ENCODE measurements at regions not wholly inside any gene's neighbourhood (a gene's known extent, or its start where the extent isn't known, plus 50 kb on each side); places are given as distances from the start of the nearest gene placed in this dataset.

- no peaks in the 10 kb centered on the region for H3K4me1 ChIP-seq (ENCODE audit: insufficient read depth, low read length)
- no peak overlapping the region for H3K4me3 ChIP-seq (ENCODE audit: low read length)
- H3K36me3 ChIP-seq (ENCODE audit: insufficient read depth, low read depth, low read length): no peaks in the 10 kb centered on the region
- no peaks in the 10 kb centered on the region; the same call in 1 of the 2 replicates for H3K27me3 ChIP-seq (ENCODE audit: insufficient read depth, low read length)
- H3K9ac ChIP-seq (ENCODE audit: low read depth, low read length): no peak overlapping the region
- H3K27ac ChIP-seq (ENCODE audit: low read length): no peak overlapping the region
- H3K9me3 ChIP-seq (ENCODE audit: insufficient read depth, low read depth, low read length): no peaks in the 10 kb centered on the region
Observed at GRCh38 chr1:37085393-37085792, 51.1 kb upstream of the GRIK3 start.

- Histone ChIP-seq H3K9ac (ENCODE audit: low read depth, low read length) (no peak overlapping the region), H3K4me3 (ENCODE audit: low read length) (no peak overlapping the region), H3K36me3 (ENCODE audit: insufficient read depth, low read depth, low read length) (no peaks in the 10 kb centered on the region), H3K27me3 (ENCODE audit: insufficient read depth, low read length) (no peaks in the 10 kb centered on the region; the same call in 1 of the 2 replicates), H3K9me3 (ENCODE audit: insufficient read depth, low read depth, low read length) (no peaks in the 10 kb centered on the region), H3K4me1 (ENCODE audit: insufficient read depth, low read length) (peaks cover 4% of the 10 kb centered on the region; the same call in 1 of the 2 replicates), H3K27ac (ENCODE audit: low read length) (no peak overlapping the region)
Observed at GRCh38 chr1:37089750-37090149, 55.4 kb upstream of the GRIK3 start.

GRCh38 chr1:37090671-37091070 lies 56.4 kb upstream of the GRIK3 start:
- Histone ChIP-seq H3K4me1 (ENCODE audit: insufficient read depth, low read length) (peaks cover 4% of the 10 kb centered on the region; the same call in 1 of the 2 replicates), H3K27ac (ENCODE audit: low read length) (no peak overlapping the region), H3K36me3 (ENCODE audit: insufficient read depth, low read depth, low read length) (no peaks in the 10 kb centered on the region), H3K27me3 (ENCODE audit: insufficient read depth, low read length) (no peaks in the 10 kb centered on the region; the same call in 1 of the 2 replicates), H3K9me3 (ENCODE audit: insufficient read depth, low read depth, low read length) (no peaks in the 10 kb centered on the region), H3K9ac (ENCODE audit: low read depth, low read length) (no peak overlapping the region), H3K4me3 (ENCODE audit: low read length) (no peak overlapping the region)

DNA sequence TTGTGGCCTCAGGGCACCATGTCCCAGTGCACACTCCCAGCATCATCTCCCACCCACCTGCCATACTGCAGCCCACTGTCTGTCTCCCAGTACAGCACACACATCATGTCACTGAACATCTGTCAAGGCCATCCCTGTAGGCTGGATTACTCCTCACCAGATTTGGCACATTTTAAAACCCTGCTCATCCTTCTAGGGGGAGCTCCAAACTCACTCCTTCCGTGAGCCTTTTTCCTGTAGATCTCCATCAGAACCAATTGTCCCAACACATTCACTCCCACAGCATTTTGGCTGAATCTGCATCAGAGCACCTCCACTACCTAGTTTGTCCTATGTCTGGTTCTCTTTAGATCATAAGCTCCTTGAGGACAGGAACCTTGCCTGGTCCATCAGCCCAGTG lies 58.6 kb upstream of the GRIK3 start:
- H3K9me3 ChIP-seq (ENCODE audit: insufficient read depth, low read depth, low read length): no peaks in the 10 kb centered on the region
- no peaks in the 10 kb centered on the region for H3K27me3 ChIP-seq (ENCODE audit: insufficient read depth, low read length)
- no peak overlapping the region for H3K9ac ChIP-seq (ENCODE audit: low read depth, low read length)
- H3K27ac ChIP-seq (ENCODE audit: low read length): no peak overlapping the region
- H3K4me3 ChIP-seq (ENCODE audit: low read length): no peak overlapping the region
- peaks cover 4% of the 10 kb centered on the region; the same call in 1 of the 2 replicates for H3K4me1 ChIP-seq (ENCODE audit: insufficient read depth, low read length)
- no peaks in the 10 kb centered on the region for H3K36me3 ChIP-seq (ENCODE audit: insufficient read depth, low read depth, low read length)

DNA sequence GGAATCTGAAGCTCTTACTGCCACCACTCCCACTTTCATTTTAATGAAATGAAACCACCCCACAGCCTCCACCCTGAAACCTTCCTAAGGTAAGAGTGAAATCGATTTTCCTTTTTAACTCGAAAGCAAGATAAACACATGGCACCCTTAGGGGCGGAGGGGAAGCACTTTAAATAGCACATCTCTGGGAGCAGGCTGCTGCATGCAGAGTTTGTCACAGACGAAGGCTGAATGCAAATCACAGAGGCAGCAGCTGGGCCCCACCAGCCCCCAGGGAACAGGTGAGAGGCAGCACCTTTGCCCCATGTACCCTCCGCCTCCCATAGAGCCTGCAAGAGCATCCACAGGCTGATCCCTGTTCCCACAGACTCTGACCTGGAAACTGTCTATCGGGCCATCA lies 60.0 kb upstream of the GRIK3 start:
- no peaks in the 10 kb centered on the region for H3K27me3 ChIP-seq (ENCODE audit: insufficient read depth, low read length)
- H3K9ac ChIP-seq (ENCODE audit: low read depth, low read length): no peak overlapping the region
- H3K27ac ChIP-seq (ENCODE audit: low read length): no peak overlapping the region
- no peaks in the 10 kb centered on the region for H3K36me3 ChIP-seq (ENCODE audit: insufficient read depth, low read depth, low read length)
- H3K9me3 ChIP-seq (ENCODE audit: insufficient read depth, low read depth, low read length): no peaks in the 10 kb centered on the region
- no peak overlapping the region for H3K4me3 ChIP-seq (ENCODE audit: low read length)
- peaks cover 4% of the 10 kb centered on the region; the same call in 1 of the 2 replicates for H3K4me1 ChIP-seq (ENCODE audit: insufficient read depth, low read length)

- no peaks in the 10 kb centered on the region for H3K36me3 ChIP-seq (ENCODE audit: insufficient read depth, low read depth, low read length)
- no peaks in the 10 kb centered on the region for H3K27me3 ChIP-seq (ENCODE audit: insufficient read depth, low read length)
- H3K27ac ChIP-seq (ENCODE audit: low read length): no peak overlapping the region
- H3K4me1 ChIP-seq (ENCODE audit: insufficient read depth, low read length): peaks cover 4% of the 10 kb centered on the region; the same call in 1 of the 2 replicates
- H3K9ac ChIP-seq (ENCODE audit: low read depth, low read length): no peak overlapping the region
- no peak overlapping the region for H3K4me3 ChIP-seq (ENCODE audit: low read length)
- H3K9me3 ChIP-seq (ENCODE audit: insufficient read depth, low read depth, low read length): no peaks in the 10 kb centered on the region
Observed at GRCh38 chr1:37096523-37096922, 62.2 kb upstream of the GRIK3 start.

DNA sequence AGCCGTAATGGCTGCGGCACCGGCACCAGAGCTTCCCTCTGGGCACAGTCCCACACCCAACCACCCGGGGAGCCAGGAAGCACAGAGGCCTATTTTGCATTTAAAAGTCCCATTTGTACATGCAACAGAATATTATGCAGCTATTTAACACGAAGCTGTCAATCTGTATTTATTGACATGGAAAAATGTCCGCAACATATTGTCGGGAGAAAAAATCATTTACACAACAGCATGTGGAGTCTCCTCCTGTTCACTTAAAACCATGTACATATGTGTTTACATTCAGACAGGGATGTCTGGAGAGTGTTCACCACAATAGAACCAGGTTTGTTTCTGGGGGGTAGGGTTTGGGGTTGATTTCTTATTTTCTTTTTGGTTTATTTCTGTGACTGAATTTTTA lies 63.4 kb upstream of the GRIK3 start:
- H3K27me3 ChIP-seq (ENCODE audit: insufficient read depth, low read length): peaks cover 11% of the 10 kb centered on the region; the same call in 1 of the 2 replicates
- H3K36me3 ChIP-seq (ENCODE audit: insufficient read depth, low read depth, low read length): no peaks in the 10 kb centered on the region
- H3K9ac ChIP-seq (ENCODE audit: low read depth, low read length): no peak overlapping the region
- H3K4me3 ChIP-seq (ENCODE audit: low read length): no peak overlapping the region
- H3K9me3 ChIP-seq (ENCODE audit: insufficient read depth, low read depth, low read length): no peaks in the 10 kb centered on the region
- peaks cover 4% of the 10 kb centered on the region; the same call in 1 of the 2 replicates for H3K4me1 ChIP-seq (ENCODE audit: insufficient read depth, low read length)
- H3K27ac ChIP-seq (ENCODE audit: low read length): no peak overlapping the region

DNA sequence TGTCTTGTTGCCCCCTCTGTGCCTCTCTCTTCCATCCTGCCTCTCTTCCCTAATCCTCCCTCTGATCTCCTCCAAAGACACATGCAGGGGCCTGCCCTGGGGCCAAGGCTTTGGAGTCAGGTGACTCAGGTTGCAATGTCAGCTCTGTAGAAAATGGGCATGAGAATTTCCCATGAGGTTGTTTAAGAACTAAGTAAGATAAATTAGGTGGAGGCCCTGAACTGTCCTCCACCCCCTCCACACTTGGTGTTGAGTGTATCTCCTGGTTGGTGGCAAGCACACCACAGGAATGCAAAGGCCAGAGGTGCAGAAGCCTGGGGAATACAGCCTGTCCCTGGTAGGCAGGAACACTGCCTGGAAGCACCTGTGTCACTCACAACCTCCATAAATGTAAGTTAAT lies 63.9 kb upstream of the GRIK3 start:
- no peak overlapping the region for H3K4me3 ChIP-seq (ENCODE audit: low read length)
- no peaks in the 10 kb centered on the region for H3K36me3 ChIP-seq (ENCODE audit: insufficient read depth, low read depth, low read length)
- no peak overlapping the region for H3K9ac ChIP-seq (ENCODE audit: low read depth, low read length)

DNA sequence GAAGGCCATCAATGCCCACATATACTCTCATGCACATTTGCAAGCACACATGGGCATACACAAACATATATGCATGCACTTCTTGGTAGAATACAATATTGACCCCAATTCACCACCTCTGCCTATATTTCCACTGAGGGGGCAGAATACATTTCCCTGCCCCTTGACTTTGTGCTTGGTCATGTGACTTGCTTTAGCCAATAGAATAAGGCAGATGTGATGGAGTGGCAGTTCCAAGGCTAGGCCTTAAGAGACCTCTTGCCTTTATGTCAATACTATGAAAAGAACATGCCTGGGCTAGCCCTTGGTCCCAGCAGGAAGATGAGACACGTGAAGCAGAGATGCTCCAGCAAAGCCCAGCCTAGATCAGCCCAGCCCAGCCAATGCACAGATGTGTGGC lies 66.0 kb upstream of the GRIK3 start:
- no peaks in the 10 kb centered on the region for H3K36me3 ChIP-seq (ENCODE audit: insufficient read depth, low read depth, low read length)
- no peak overlapping the region for H3K27ac ChIP-seq (ENCODE audit: low read length)
- no peak overlapping the region for H3K9ac ChIP-seq (ENCODE audit: low read depth, low read length)
- H3K27me3 ChIP-seq (ENCODE audit: insufficient read depth, low read length): peaks cover 11% of the 10 kb centered on the region; the same call in 1 of the 2 replicates
- no peaks in the 10 kb centered on the region for H3K9me3 ChIP-seq (ENCODE audit: insufficient read depth, low read depth, low read length)
- no peaks in the 10 kb centered on the region; the same call in 1 of the 2 replicates for H3K4me1 ChIP-seq (ENCODE audit: insufficient read depth, low read length)
- H3K4me3 ChIP-seq (ENCODE audit: low read length): no peak overlapping the region

More for the DNA sequence above, 63.9 kb upstream of the GRIK3 start:
- Histone ChIP-seq H3K9me3 (ENCODE audit: insufficient read depth, low read depth, low read length) (no peaks in the 10 kb centered on the region), H3K27me3 (ENCODE audit: insufficient read depth, low read length) (peaks cover 11% of the 10 kb centered on the region; the same call in 1 of the 2 replicates), H3K27ac (ENCODE audit: low read length) (no peak overlapping the region), H3K4me1 (ENCODE audit: insufficient read depth, low read length) (peaks cover 4% of the 10 kb centered on the region; the same call in 1 of the 2 replicates)

GRCh38 chr1:37102656-37103382 lies 68.5 kb upstream of the GRIK3 start:
- no peaks in the 10 kb centered on the region; the same call in 1 of the 2 replicates for H3K4me1 ChIP-seq (ENCODE audit: insufficient read depth, low read length)
- H3K9ac ChIP-seq (ENCODE audit: low read depth, low read length): no peak overlapping the region
- no peaks in the 10 kb centered on the region for H3K36me3 ChIP-seq (ENCODE audit: insufficient read depth, low read depth, low read length)
- no peaks in the 10 kb centered on the region for H3K9me3 ChIP-seq (ENCODE audit: insufficient read depth, low read depth, low read length)
- H3K4me3 ChIP-seq (ENCODE audit: low read length): no peak overlapping the region
- H3K27ac ChIP-seq (ENCODE audit: low read length): no peak overlapping the region
- H3K27me3 ChIP-seq (ENCODE audit: insufficient read depth, low read length): peaks cover 11% of the 10 kb centered on the region; the same call in 1 of the 2 replicates

DNA sequence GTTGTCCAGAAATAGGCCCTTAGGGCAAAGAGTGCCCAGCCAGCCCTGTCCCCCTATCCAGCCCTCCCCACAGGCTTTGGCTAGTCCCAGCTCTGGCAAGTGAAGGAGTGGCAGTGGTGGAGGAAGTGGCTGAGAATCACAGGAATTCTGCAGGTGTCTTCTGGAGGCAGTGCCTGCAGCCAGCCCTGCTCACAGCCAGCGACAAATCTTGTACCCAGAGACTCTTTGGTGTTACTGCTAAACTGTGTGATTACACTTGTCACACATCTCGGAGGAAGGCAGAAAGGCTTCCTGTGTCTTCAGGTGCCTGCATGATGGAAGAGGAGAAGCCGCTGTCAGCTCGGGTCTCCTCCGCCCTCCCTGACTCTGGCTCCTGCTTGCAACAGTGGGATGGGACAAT lies 71.6 kb upstream of the GRIK3 start:
- peaks cover 11% of the 10 kb centered on the region; the same call in 1 of the 2 replicates for H3K27me3 ChIP-seq (ENCODE audit: insufficient read depth, low read length)
- H3K27ac ChIP-seq (ENCODE audit: low read length): no peak overlapping the region
- no peaks in the 10 kb centered on the region for H3K4me1 ChIP-seq (ENCODE audit: insufficient read depth, low read length)
- H3K9me3 ChIP-seq (ENCODE audit: insufficient read depth, low read depth, low read length): no peaks in the 10 kb centered on the region
- H3K36me3 ChIP-seq (ENCODE audit: insufficient read depth, low read depth, low read length): no peaks in the 10 kb centered on the region
- H3K9ac ChIP-seq (ENCODE audit: low read depth, low read length): no peak overlapping the region
- H3K4me3 ChIP-seq (ENCODE audit: low read length): no peak overlapping the region

Data from iPS-20b (cell line).